ENCODE measurements at regions not wholly inside any gene's neighbourhood (a gene's known extent, or its start where the extent isn't known, plus 50 kb on each side); places are given as distances from the start of the nearest gene placed in this dataset.

- Mint-ChIP-seq H3K4me3 (no peak overlapping the region), H3K36me3 (ENCODE audit: low read depth) (no peaks in the 10 kb centered on the region), H3K9me3 (no peaks in the 10 kb centered on the region), H3K27me3 (ENCODE audit: insufficient read depth) (no peaks in the 10 kb centered on the region), H3K27ac (no peak overlapping the region), H3K4me1 (peaks cover 4% of the 10 kb centered on the region)
- H3K27me3 ChIP-seq (ENCODE audit: control insufficient read depth, insufficient read depth, low read length, poor library complexity, severe bottlenecking): no peaks in the 10 kb centered on the region
- DNase-seq: no peak
- H3K4me1 ChIP-seq (ENCODE audit: control insufficient read depth, insufficient read depth, low read length): no peaks in the 10 kb centered on the region
- no peak overlapping the region for H3K27ac ChIP-seq (ENCODE audit: low read depth, low read length)
- H3K36me3 ChIP-seq (ENCODE audit: control insufficient read depth, insufficient read depth, low read length): no peaks in the 10 kb centered on the region
- no peak for TF ChIP-seq CTCF (conservative IDR thresholded peaks at IDR 0.05)
- no peak overlapping the region for H3K4me3 ChIP-seq (ENCODE audit: low read length)
- no peak overlapping the region for H3K9ac ChIP-seq (ENCODE audit: extremely low read depth, low read length, poor library complexity, severe bottlenecking)
- 89% methylated on average over 2 of the region's 2 CpGs; no CpG with 5 or more reads in 1 of the 2 experiments for WGBS, 2 experiments (ENCODE audit: insufficient coverage in 1 of 2, insufficient read length in 1 of 2)
- H3K9me3 ChIP-seq (ENCODE audit: control insufficient read depth, low read length): no peaks in the 10 kb centered on the region
Observed at GRCh38 chr7:49279891-49280290, 355.5 kb downstream of the CDC14C start.

GRCh38 chr7:49287653-49288052 is 363.3 kb downstream of the CDC14C start:
- no peak for TF ChIP-seq CTCF (conservative IDR thresholded peaks at IDR 0.05)
- no peaks in the 10 kb centered on the region for H3K36me3 Mint-ChIP-seq (ENCODE audit: low read depth)
- Histone ChIP-seq H3K9me3 (ENCODE audit: control insufficient read depth, low read length) (no peaks in the 10 kb centered on the region), H3K4me3 (ENCODE audit: low read length) (no peak overlapping the region), H3K27ac (ENCODE audit: low read depth, low read length) (no peak overlapping the region), H3K36me3 (ENCODE audit: control insufficient read depth, insufficient read depth, low read length) (no peaks in the 10 kb centered on the region), H3K27me3 (ENCODE audit: control insufficient read depth, insufficient read depth, low read length, poor library complexity, severe bottlenecking) (no peaks in the 10 kb centered on the region), H3K9ac (ENCODE audit: extremely low read depth, low read length, poor library complexity, severe bottlenecking) (no peak overlapping the region), H3K4me1 (ENCODE audit: control insufficient read depth, insufficient read depth, low read length) (no peaks in the 10 kb centered on the region)
- no peak overlapping the region for H3K27ac Mint-ChIP-seq
- H3K27me3 Mint-ChIP-seq (ENCODE audit: insufficient read depth): no peaks in the 10 kb centered on the region
- peaks cover 4% of the 10 kb centered on the region for H3K4me1 Mint-ChIP-seq
- no peak for DNase-seq
- WGBS, 2 experiments (ENCODE audit: insufficient coverage in 1 of 2, insufficient read length in 1 of 2): 80 to 97% methylated on average over 1 to 2 of the region's 2 CpGs
- no peak overlapping the region for H3K4me3 Mint-ChIP-seq
- H3K9me3 Mint-ChIP-seq: peaks cover 2% of the 10 kb centered on the region

GRCh38 chr7:49294611-49295010 is 370.3 kb downstream of the CDC14C start:
- Histone ChIP-seq H3K4me1 (ENCODE audit: control insufficient read depth, insufficient read depth, low read length) (no peaks in the 10 kb centered on the region), H3K9me3 (ENCODE audit: control insufficient read depth, low read length) (no peaks in the 10 kb centered on the region), H3K27me3 (ENCODE audit: control insufficient read depth, insufficient read depth, low read length, poor library complexity, severe bottlenecking) (no peaks in the 10 kb centered on the region), H3K4me3 (ENCODE audit: low read length) (no peak overlapping the region), H3K9ac (ENCODE audit: extremely low read depth, low read length, poor library complexity, severe bottlenecking) (no peak overlapping the region), H3K36me3 (ENCODE audit: control insufficient read depth, insufficient read depth, low read length) (no peaks in the 10 kb centered on the region), H3K27ac (ENCODE audit: low read depth, low read length) (no peak overlapping the region)
- Mint-ChIP-seq H3K4me3 (no peak overlapping the region), H3K4me1 (peaks cover 4% of the 10 kb centered on the region), H3K36me3 (ENCODE audit: low read depth) (no peaks in the 10 kb centered on the region), H3K27me3 (ENCODE audit: insufficient read depth) (no peaks in the 10 kb centered on the region), H3K27ac (no peak overlapping the region), H3K9me3 (no peaks in the 10 kb centered on the region)
- DNase-seq: no peak
- no peak for TF ChIP-seq CTCF (conservative IDR thresholded peaks at IDR 0.05)
- 93 to 100% methylated on average over 3 to 4 of the region's 4 CpGs for WGBS, 2 experiments (ENCODE audit: insufficient coverage in 1 of 2, insufficient read length in 1 of 2)
